ENCODE measurements at regions not wholly inside any gene's neighbourhood (a gene's known extent, or its start where the extent isn't known, plus 50 kb on each side); places are given as distances from the start of the nearest gene placed in this dataset.

- no peak for DNase-seq (ENCODE audit: low spot score)
These were observed 123.5 kb downstream of the MBD2 start for GRCh38 chr18:54100920-54101470.

GRCh38 chr18:54100466-54100865, 124.0 kb downstream of the MBD2 start:
- DNase-seq (ENCODE audit: low spot score): no peak

GRCh38 chr18:54094474-54094873, 130.0 kb downstream of the MBD2 start:
- DNase-seq (ENCODE audit: low spot score): no peak

GRCh38 chr18:54090856-54091255, 133.6 kb downstream of the MBD2 start:
- DNase-seq (ENCODE audit: low spot score): no peak

- DNase-seq (ENCODE audit: low spot score): no peak
These were observed 134.6 kb downstream of the MBD2 start for GRCh38 chr18:54089749-54090459.

- no peak for DNase-seq (ENCODE audit: low spot score)
These were observed 137.6 kb downstream of the MBD2 start for GRCh38 chr18:54086863-54087262.

GRCh38 chr18:54086046-54086802, 138.2 kb downstream of the MBD2 start:
- DNase-seq (ENCODE audit: low spot score): no peak

- DNase-seq (ENCODE audit: low spot score): no peak
These were observed 143.6 kb downstream of the MBD2 start for GRCh38 chr18:54080858-54081257.

GRCh38 chr18:54076166-54076565, 148.3 kb downstream of the MBD2 start:
- DNase-seq (ENCODE audit: low spot score): no peak

GRCh38 chr18:54075689-54076088, 148.8 kb downstream of the MBD2 start:
- no peak for DNase-seq (ENCODE audit: low spot score)

GRCh38 chr18:54069729-54070128, 154.7 kb downstream of the MBD2 start:
- DNase-seq (ENCODE audit: low spot score): no peak

GRCh38 chr18:54060343-54061005, 164.0 kb downstream of the MBD2 start:
- DNase-seq (ENCODE audit: low spot score): no peak

- no peak for DNase-seq (ENCODE audit: low spot score)
These were observed 171.6 kb downstream of the MBD2 start for GRCh38 chr18:54052732-54053429.

GRCh38 chr18:54052259-54052658, 172.2 kb downstream of the MBD2 start:
- DNase-seq (ENCODE audit: low spot score): no peak

GRCh38 chr18:54043484-54044251, 180.8 kb downstream of the MBD2 start:
- no peak for DNase-seq (ENCODE audit: low spot score)

GRCh38 chr18:54035927-54036326, 188.5 kb downstream of the MBD2 start:
- DNase-seq (ENCODE audit: low spot score): no peak

GRCh38 chr18:54033052-54033451, 191.4 kb downstream of the MBD2 start:
- no peak for DNase-seq (ENCODE audit: low spot score)

GRCh38 chr18:54032412-54032811, 192.1 kb downstream of the MBD2 start:
- DNase-seq (ENCODE audit: low spot score): no peak

GRCh38 chr18:54031243-54031642, 193.2 kb downstream of the MBD2 start:
- no peak for DNase-seq (ENCODE audit: low spot score)

GRCh38 chr18:54030434-54030833, 194.0 kb downstream of the MBD2 start:
- DNase-seq (ENCODE audit: low spot score): no peak

GRCh38 chr18:54023471-54023870, 201.0 kb downstream of the MBD2 start:
- DNase-seq (ENCODE audit: low spot score): peak; percentile 1
